VCaP (cell line): ENCODE measurements at regions not wholly inside any gene's neighbourhood (a gene's known extent, or its start where the extent isn't known, plus 50 kb on each side); places are given as distances from the start of the nearest gene placed in this dataset.
"Not testable (repeated sequence)": the region's sequence is repeated elsewhere in the genome, so short reads cannot be mapped to it uniquely, and the experiment has no call there.

Experiments
- H3K27ac ChIP-seq: fragments of 450-650 bp; 2 replicates; pipeline ENCODE4 v1.5.1; 2017
- CTCF ChIP-seq: fragments of 450-650 bp; conservative IDR thresholded peaks from 2 replicates; pipeline ENCODE4 v1.5.1; 2017; ENCODE audit warnings: mild to moderate bottlenecking, moderate library complexity

GRCh38 chr2:228594012-228594411 is 412.5 kb upstream of the SPHKAP start:
- no peak overlapping the region for H3K27ac ChIP-seq
- TF ChIP-seq CTCF: no peak

DNA sequence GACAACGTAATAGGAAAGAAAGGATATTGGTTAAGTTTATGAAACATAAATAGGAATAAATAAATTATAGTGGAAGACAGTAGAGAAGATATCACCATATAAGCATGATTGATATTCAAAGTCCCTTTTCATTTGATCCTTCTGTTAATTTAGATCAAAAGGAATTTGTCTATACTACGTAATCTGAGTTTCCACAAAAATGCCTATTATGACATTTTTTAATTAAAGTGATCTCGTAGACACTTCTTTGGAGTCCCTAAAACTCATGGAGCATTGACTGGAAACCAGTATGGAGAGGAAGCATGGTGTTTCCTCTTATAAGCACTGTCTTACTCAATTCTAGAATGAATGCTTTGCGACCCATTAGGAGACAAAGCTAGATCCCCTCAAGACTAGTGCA is 411.4 kb upstream of the SPHKAP start:
- H3K27ac ChIP-seq: no peak overlapping the region
- TF ChIP-seq CTCF: no peak

DNA sequence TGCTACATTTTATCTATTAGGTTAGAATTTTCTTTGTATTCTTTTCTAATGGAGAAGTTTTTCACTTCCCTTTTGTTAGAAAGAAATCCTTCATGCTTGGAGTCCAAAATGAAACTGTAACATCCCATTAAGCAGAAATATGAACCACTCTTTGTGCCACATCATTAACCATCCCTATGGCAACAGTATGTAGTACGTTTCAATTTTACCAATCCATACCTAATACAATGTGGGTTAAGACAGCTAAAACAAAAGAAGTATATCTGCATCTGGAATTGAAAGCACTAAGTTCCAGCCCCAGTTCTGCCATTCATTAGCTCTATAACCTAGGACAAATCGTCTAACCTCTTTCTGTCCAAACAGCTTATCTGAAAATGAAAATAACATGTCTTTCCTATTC is 409.2 kb upstream of the SPHKAP start:
- H3K27ac ChIP-seq: no peak overlapping the region
- no peak for TF ChIP-seq CTCF

- no peak for TF ChIP-seq CTCF
- no peak overlapping the region for H3K27ac ChIP-seq
These were observed 407.6 kb upstream of the SPHKAP start for GRCh38 chr2:228589115-228589514.

DNA sequence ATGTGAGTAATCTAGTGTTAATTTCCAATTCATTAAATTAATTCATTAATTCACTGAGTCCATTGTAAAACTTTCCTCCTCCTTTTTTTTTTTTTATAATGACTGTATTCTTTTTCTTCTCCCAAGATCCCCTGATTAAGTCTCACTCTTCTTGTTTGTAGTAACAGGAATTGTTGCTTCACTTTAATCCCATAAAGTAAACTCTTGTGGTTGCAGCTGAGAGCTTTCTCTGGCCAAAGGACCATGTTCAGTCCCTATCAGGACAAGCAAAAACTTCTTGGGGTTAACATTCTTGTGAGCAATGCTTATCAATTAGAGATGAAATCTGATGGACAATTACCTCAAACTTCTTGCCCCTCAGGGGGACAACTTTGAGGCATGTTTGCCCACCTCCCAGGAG is 400.2 kb upstream of the SPHKAP start:
- no peak overlapping the region for H3K27ac ChIP-seq
- TF ChIP-seq CTCF: no peak

DNA sequence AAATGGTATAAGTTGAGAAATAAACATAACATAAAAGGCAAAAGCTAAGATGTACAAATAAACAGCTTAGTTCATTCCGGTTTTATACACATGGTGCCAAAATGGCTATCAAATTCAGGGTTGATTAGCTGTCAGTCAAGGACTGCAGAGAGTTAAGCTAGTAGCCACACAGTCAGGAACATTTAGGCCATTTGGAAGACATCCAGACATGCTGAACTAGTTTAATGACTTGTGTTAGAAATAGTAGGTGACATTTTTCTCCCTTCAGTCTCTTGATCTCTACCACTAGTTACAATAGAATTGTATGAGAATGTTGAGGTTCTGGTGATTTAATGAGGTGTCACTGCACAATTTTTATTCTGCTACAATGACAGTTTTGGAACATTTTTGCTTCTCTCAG is 394.4 kb upstream of the SPHKAP start:
- no peak overlapping the region for H3K27ac ChIP-seq
- no peak for TF ChIP-seq CTCF

DNA sequence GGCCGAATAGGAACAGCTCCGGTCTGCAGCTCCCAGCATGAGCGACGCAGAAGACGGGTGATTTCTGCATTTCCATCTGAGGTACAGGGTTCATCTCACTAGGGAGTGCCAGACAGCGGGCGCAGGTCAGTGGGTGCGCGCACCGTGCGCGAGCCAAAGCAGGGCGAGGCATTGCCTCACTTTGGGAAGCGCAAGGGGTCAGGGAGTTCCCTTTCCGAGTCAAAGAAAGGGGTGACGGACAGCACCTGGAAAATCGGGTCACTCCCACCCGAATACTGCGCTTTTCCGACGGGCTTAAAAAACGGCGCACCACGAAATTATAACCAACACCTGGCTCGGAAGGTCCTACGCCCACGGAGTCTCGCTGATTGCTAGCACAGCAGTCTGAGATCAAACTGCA is 386.8 kb upstream of the SPHKAP start:
- H3K27ac ChIP-seq: not testable (repeated sequence)

GRCh38 chr2:228561816-228562215 is 380.3 kb upstream of the SPHKAP start:
- TF ChIP-seq CTCF: no peak
- H3K27ac ChIP-seq: no peak overlapping the region
